Immature natural killer cell (primary cell): ENCODE measurements at regions not wholly inside any gene's neighbourhood (a gene's known extent, or its start where the extent isn't known, plus 50 kb on each side); places are given as distances from the start of the nearest gene placed in this dataset.

Experiments used
- DNase-seq, 3 donors: peaks; one replicate each; pipeline ENCODE4 v3.0.0; 2022; ENCODE audit warnings: mixed read lengths in 1 of 3
- H3K27ac Mint-ChIP-seq, 6 donors: one replicate each; pipeline ENCODE4 v1.8.0; 2020; ENCODE audit warnings: mixed read lengths in 6 of 6, mild to moderate bottlenecking in 5 of 6, inconsistent platforms in 4 of 6, moderate library complexity in 3 of 6
- H3K27me3 Mint-ChIP-seq, 3 donors: one replicate each; pipeline ENCODE4 v1.8.0; 2020 to 2021; ENCODE audit warnings: low read depth in 3 of 3, mild to moderate bottlenecking in 3 of 3, mixed read lengths in 3 of 3, moderate library complexity in 3 of 3, inconsistent platforms in 1 of 3
- H3K36me3 Mint-ChIP-seq, 3 donors: one replicate each; pipeline ENCODE4 v1.8.0; 2020; ENCODE audit warnings: mixed read lengths in 3 of 3, inconsistent platforms in 2 of 3, mild to moderate bottlenecking in 2 of 3
- H3K4me1 Mint-ChIP-seq, 2 donors: one replicate each; pipeline ENCODE4 v1.8.0; 2020; ENCODE audit warnings: inconsistent platforms in 2 of 2, mild to moderate bottlenecking in 2 of 2, mixed read lengths in 2 of 2, moderate library complexity in 1 of 2
- H3K4me3 Mint-ChIP-seq, 5 donors: one replicate each; pipeline ENCODE4 v1.8.0; 2020; ENCODE audit warnings: mild to moderate bottlenecking in 5 of 5, mixed read lengths in 5 of 5, inconsistent platforms in 3 of 5, moderate library complexity in 3 of 5
- H3K9me3 Mint-ChIP-seq, 6 donors: one replicate each; pipeline ENCODE4 v1.8.0; 2020; ENCODE audit warnings: mild to moderate bottlenecking in 6 of 6, mixed read lengths in 6 of 6, inconsistent platforms in 4 of 6, moderate library complexity in 3 of 6

- Mint-ChIP-seq H3K36me3 (no peaks in the 10 kb centered on the region), H3K9me3 (no peaks in the 10 kb centered on the region), H3K4me3 (no peak overlapping the region), H3K4me1 (no peaks in the 10 kb centered on the region), H3K27ac (no peak overlapping the region), H3K27me3 (peaks cover 0 to 4% (median 1%) of the 10 kb centered on the region in 3 donors)
- no peak for DNase-seq
Measured at GRCh38 chr3:16122661-16123060, 51.8 kb upstream of the GALNT15 start.

DNA sequence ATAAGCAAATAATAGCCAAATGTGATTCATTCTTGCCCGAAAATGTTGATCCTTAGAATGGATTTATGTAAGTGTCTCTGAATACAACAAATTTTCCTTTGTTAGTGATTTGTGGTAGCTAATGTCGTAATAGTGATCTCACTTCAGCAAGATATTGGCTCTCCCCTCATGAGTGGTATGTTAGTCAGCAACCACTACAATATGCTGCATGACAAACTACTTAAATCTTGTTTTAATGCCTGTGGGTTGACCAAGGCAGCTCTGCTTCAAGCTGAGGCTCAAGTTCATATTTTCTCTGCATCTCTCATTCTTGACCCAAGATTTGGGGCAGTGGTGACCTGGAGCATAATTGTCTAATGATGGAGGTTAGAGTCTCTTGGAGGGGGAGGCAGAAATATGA lies 49.8 kb upstream of the GALNT15 start:
- Mint-ChIP-seq H3K4me1 (no peaks in the 10 kb centered on the region), H3K27ac (no peak overlapping the region), H3K27me3 (peaks cover 0 to 4% (median 1%) of the 10 kb centered on the region in 3 donors), H3K36me3 (no peaks in the 10 kb centered on the region), H3K9me3 (no peaks in the 10 kb centered on the region), H3K4me3 (no peak overlapping the region)
- DNase-seq = no peak
